SU-DHL-6 (cell line): ENCODE measurements at regions not wholly inside any gene's neighbourhood (a gene's known extent, or its start where the extent isn't known, plus 50 kb on each side); places are given as distances from the start of the nearest gene placed in this dataset.
"Not testable (repeated sequence)": the region's sequence is repeated elsewhere in the genome, so short reads cannot be mapped to it uniquely, and the experiment has no call there.

Experiments
- EZH2phosphoT487 ChIP-seq: fragments of 200-600 bp; sonication (generic), shearing (Covaris generic); conservative IDR thresholded peaks from 2 replicates; pipeline ENCODE4 v1.6.1; 2018; ENCODE audit warnings: mild to moderate bottlenecking, antibody characterized with exemption, low read length, moderate library complexity, mixed read lengths
- TF ChIP-seq, protein P1 (sequence below): fragments of 200-600 bp; sonication (generic); IDR thresholded peaks from one replicate; pipeline ENCODE4 v1.5.1; 2017; ENCODE audit warnings: antibody characterized with exemption, mild to moderate bottlenecking, low read length, moderate library complexity; ENCODE audit not compliant: insufficient read depth, poor library complexity, severe bottlenecking

- TF ChIP-seq, protein P1, sequence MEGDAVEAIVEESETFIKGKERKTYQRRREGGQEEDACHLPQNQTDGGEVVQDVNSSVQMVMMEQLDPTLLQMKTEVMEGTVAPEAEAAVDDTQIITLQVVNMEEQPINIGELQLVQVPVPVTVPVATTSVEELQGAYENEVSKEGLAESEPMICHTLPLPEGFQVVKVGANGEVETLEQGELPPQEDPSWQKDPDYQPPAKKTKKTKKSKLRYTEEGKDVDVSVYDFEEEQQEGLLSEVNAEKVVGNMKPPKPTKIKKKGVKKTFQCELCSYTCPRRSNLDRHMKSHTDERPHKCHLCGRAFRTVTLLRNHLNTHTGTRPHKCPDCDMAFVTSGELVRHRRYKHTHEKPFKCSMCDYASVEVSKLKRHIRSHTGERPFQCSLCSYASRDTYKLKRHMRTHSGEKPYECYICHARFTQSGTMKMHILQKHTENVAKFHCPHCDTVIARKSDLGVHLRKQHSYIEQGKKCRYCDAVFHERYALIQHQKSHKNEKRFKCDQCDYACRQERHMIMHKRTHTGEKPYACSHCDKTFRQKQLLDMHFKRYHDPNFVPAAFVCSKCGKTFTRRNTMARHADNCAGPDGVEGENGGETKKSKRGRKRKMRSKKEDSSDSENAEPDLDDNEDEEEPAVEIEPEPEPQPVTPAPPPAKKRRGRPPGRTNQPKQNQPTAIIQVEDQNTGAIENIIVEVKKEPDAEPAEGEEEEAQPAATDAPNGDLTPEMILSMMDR = not testable (repeated sequence)
- not testable (repeated sequence) for TF ChIP-seq EZH2phosphoT487
These were observed 449.3 kb upstream of the ATP11B start for GRCh38 chr3:182344026-182344425.
